ENCODE measurements at regions not wholly inside any gene's neighbourhood (a gene's known extent, or its start where the extent isn't known, plus 50 kb on each side); places are given as distances from the start of the nearest gene placed in this dataset.

- H3K4me3 ChIP-seq (ENCODE audit: extremely low read depth in 1 of 4, insufficient read depth in 2 of 4, low read depth in 3 of 4, low read length in 4 of 4), result no peak overlapping the region
- H3K56ac ChIP-seq (replicated peaks; ENCODE audit: insufficient read length, low read depth, low read length), result no peak overlapping the region
- 94% methylated on average over 2 of the region's 2 CpGs; no CpG with 5 or more reads in 1 of the 2 experiments for WGBS, 2 experiments (ENCODE audit: extremely low coverage in 1 of 2, insufficient coverage in 1 of 2, insufficient read length in 1 of 2, insufficient replicate concordance in 2 of 2, low coverage in 1 of 2, low lambda C conversion rate in 2 of 2, missing lambda C conversion rate in 1 of 2)
- H4K20me1 ChIP-seq (replicated peaks in 1 of 2; ENCODE audit: control insufficient read depth in 1 of 2, insufficient read depth in 2 of 2, low read length in 2 of 2), result no peaks in the 10 kb centered on the region
- no peak overlapping the region for H2BK20ac ChIP-seq (ENCODE audit: low read length)
- no peak overlapping the region for H2AFZ ChIP-seq (ENCODE audit: low read length)
- no peak overlapping the region for H3K9ac ChIP-seq (replicated peaks in 1 of 4; ENCODE audit: extremely low read depth in 1 of 4, low read depth in 3 of 4, low read length in 3 of 4)
- no peak overlapping the region for H3K27ac ChIP-seq (ENCODE audit: low read depth, low read length)
- no peak overlapping the region for H3K4ac ChIP-seq (replicated peaks; ENCODE audit: insufficient read length, low read depth, low read length)
- H3K79me2 ChIP-seq (ENCODE audit: control insufficient read depth in 1 of 2, insufficient read depth in 2 of 2, low read length in 2 of 2), result no peaks in the 10 kb centered on the region
- POLR2A ChIA-PET (ENCODE audit: partially characterized antibody), result no interaction called here
- H3K4me1 ChIP-seq (replicated peaks in 1 of 4; ENCODE audit: control insufficient read depth in 3 of 4, insufficient read depth in 4 of 4, low read length in 3 of 4), result no peaks in the 10 kb centered on the region
- no peak for DNase-seq (ENCODE audit: low read depth in 1 of 2, low spot score in 2 of 2)
- no peak overlapping the region for H4K5ac ChIP-seq (ENCODE audit: insufficient read length, low read depth, low read length)
- H4K8ac ChIP-seq (ENCODE audit: extremely low read depth, insufficient read depth, low read length), result no peak overlapping the region
- H2AK5ac ChIP-seq (ENCODE audit: low read depth, low read length), result no peak overlapping the region
- H2BK15ac ChIP-seq (ENCODE audit: low read length), result no peak overlapping the region
- no peak overlapping the region for H3K14ac ChIP-seq (ENCODE audit: insufficient read length)
- H2BK5ac ChIP-seq (ENCODE audit: low read depth, low read length), result no peak overlapping the region
- H3K79me1 ChIP-seq (ENCODE audit: low read depth, low read length), result no peaks in the 10 kb centered on the region
- no peak for FAIRE-seq
- H2BK120ac ChIP-seq (replicated peaks; ENCODE audit: low read depth, low read length), result no peak overlapping the region
- H3K23ac ChIP-seq (ENCODE audit: insufficient read length), result no peak overlapping the region
- no peaks in the 10 kb centered on the region for H3K23me2 ChIP-seq (ENCODE audit: low read depth, low read length)
- no peaks in the 10 kb centered on the region for H3K9me3 ChIP-seq (ENCODE audit: insufficient read depth in 2 of 2, low read depth in 1 of 2, low read length in 1 of 2)
- H2BK12ac ChIP-seq (ENCODE audit: low read depth, low read length), result no peak overlapping the region
- H3K4me2 ChIP-seq (ENCODE audit: insufficient read depth in 1 of 2, low read depth in 2 of 2, low read length in 2 of 2), result no peak overlapping the region
- no peaks in the 10 kb centered on the region for H3K27me3 ChIP-seq (replicated peaks in 1 of 4; ENCODE audit: control insufficient read depth in 3 of 4, extremely low read depth in 1 of 4, insufficient read depth in 3 of 4, low read length in 3 of 4)
- no peak overlapping the region for H3K18ac ChIP-seq (ENCODE audit: extremely low read depth, low read length)
- H3K36me3 ChIP-seq (ENCODE audit: control insufficient read depth in 2 of 4, insufficient read depth in 4 of 4, low read length in 3 of 4), result no peaks in the 10 kb centered on the region
- H4K91ac ChIP-seq (replicated peaks; ENCODE audit: insufficient read length, low read length), result no peak overlapping the region
- no peak for TF ChIP-seq CTCF (IDR thresholded peaks at IDR 0.05; ENCODE audit: control extremely low read depth in 1 of 3, insufficient read depth in 1 of 3, low read depth in 1 of 3, low read length in 3 of 3)
- TF ChIP-seq RAD21 (IDR thresholded peaks at IDR 0.05 in 1 of 2, conservative IDR thresholded peaks at IDR 0.05 in 1 of 2; ENCODE audit: low read depth in 2 of 2, low read length in 2 of 2), result no peak
- no peak for TF ChIP-seq CHD2 (IDR thresholded peaks at IDR 0.05; ENCODE audit: low read length)
- no peak for TF ChIP-seq JUN (IDR thresholded peaks at IDR 0.05; ENCODE audit: low read depth, low read length)
- TF ChIP-seq TEAD4 (IDR thresholded peaks at IDR 0.05; ENCODE audit: low read depth, low read length), result no peak
- TF ChIP-seq KDM1A (IDR thresholded peaks at IDR 0.05; ENCODE audit: borderline replicate concordance, low read length), result no peak
- no peak for TF ChIP-seq RBBP5 (IDR thresholded peaks at IDR 0.05; ENCODE audit: borderline replicate concordance, low read depth, low read length)
- no peak for TF ChIP-seq NANOG (IDR thresholded peaks at IDR 0.05; ENCODE audit: insufficient read depth, low read depth, low read length, poor library complexity, severe bottlenecking)
- no peak for TF ChIP-seq RNF2 (IDR thresholded peaks at IDR 0.05; ENCODE audit: borderline replicate concordance, low read depth, low read length, missing control alignments, poor library complexity, severe bottlenecking)
- CTCF ChIA-PET (ENCODE audit: partially characterized antibody), result interaction anchor here (0.6 to 1.0 kb wide), 3 partner anchors 13 to 135 kb away, joined by 3 read pairs; no protein-coding TSS in a partner anchor
These were observed 65.2 kb upstream of the STK38L start for GRCh38 chr12:27178723-27179399.

All from H1 (cell line).